ENCODE measurements at regions not wholly inside any gene's neighbourhood (a gene's known extent, or its start where the extent isn't known, plus 50 kb on each side); places are given as distances from the start of the nearest gene placed in this dataset.

DNA sequence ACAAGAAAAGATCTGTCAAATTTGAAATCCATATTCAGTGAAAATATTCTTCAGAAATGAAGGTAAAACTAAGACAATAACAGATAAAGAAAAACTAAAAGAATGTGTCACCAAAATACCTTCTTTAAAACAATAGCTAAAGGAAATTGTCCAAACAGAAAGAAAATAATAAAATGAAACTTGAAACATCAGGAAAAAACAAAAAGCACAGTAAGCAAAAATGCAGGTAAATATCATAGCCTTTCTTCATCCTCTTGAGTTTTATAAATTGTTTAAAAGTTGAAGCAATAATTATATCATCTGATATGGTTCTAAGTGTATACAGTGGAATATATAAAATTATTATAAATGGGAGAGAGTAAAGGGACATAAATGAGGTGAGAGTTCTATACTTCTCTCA, 103.8 kb upstream of the PDE1A start:
- no peak overlapping the region for H2AFZ ChIP-seq (ENCODE audit: low read length)

GRCh38 chr2:182540252-182540651, 113.4 kb upstream of the PDE1A start:
- H3K4me1 ChIP-seq (ENCODE audit: insufficient read depth, low read length, poor library complexity, severe bottlenecking) = peaks cover 13% of the 10 kb centered on the region
- H2AFZ ChIP-seq (ENCODE audit: low read length) = no peak overlapping the region
- TF ChIP-seq EZH2phosphoT487 (IDR thresholded peaks at IDR 0.05; ENCODE audit: borderline replicate concordance) = no peak
- TF ChIP-seq, protein P1, sequence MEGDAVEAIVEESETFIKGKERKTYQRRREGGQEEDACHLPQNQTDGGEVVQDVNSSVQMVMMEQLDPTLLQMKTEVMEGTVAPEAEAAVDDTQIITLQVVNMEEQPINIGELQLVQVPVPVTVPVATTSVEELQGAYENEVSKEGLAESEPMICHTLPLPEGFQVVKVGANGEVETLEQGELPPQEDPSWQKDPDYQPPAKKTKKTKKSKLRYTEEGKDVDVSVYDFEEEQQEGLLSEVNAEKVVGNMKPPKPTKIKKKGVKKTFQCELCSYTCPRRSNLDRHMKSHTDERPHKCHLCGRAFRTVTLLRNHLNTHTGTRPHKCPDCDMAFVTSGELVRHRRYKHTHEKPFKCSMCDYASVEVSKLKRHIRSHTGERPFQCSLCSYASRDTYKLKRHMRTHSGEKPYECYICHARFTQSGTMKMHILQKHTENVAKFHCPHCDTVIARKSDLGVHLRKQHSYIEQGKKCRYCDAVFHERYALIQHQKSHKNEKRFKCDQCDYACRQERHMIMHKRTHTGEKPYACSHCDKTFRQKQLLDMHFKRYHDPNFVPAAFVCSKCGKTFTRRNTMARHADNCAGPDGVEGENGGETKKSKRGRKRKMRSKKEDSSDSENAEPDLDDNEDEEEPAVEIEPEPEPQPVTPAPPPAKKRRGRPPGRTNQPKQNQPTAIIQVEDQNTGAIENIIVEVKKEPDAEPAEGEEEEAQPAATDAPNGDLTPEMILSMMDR (conservative IDR thresholded peaks at IDR 0.05; ENCODE audit: low read length) = no peak
- H3K9me3 ChIP-seq (ENCODE audit: insufficient read depth, low read depth, low read length) = no peaks in the 10 kb centered on the region
- no peaks in the 10 kb centered on the region for H3F3A ChIP-seq (ENCODE audit: low read depth)
- H4K20me1 ChIP-seq (ENCODE audit: insufficient read depth, low read length, poor library complexity, severe bottlenecking) = no peaks in the 10 kb centered on the region
- no peaks in the 10 kb centered on the region for H3K36me3 ChIP-seq (ENCODE audit: insufficient read depth, low read length)
- no peaks in the 10 kb centered on the region for H3K27me3 ChIP-seq (ENCODE audit: insufficient read depth, low read length, poor library complexity, severe bottlenecking)
- no peaks in the 10 kb centered on the region for H3K9me2 ChIP-seq (replicated peaks; ENCODE audit: low read depth, low read length)
- H3K79me2 ChIP-seq (ENCODE audit: insufficient read depth, low read length) = no peaks in the 10 kb centered on the region
- H3K4me3 ChIP-seq (ENCODE audit: low read length, poor library complexity, severe bottlenecking) = no peak overlapping the region
- H3K9ac ChIP-seq (ENCODE audit: low read depth, low read length, poor library complexity, severe bottlenecking) = no peak overlapping the region
- no peak overlapping the region for H3K4me2 ChIP-seq (ENCODE audit: low read depth, low read length, poor library complexity, severe bottlenecking)

More for the DNA sequence above, 103.8 kb upstream of the PDE1A start:
- H3K9ac ChIP-seq (ENCODE audit: low read depth, low read length, poor library complexity, severe bottlenecking) = no peak overlapping the region
- H3K4me3 ChIP-seq (ENCODE audit: low read length, poor library complexity, severe bottlenecking) = no peak overlapping the region
- H3K36me3 ChIP-seq (ENCODE audit: insufficient read depth, low read length) = no peaks in the 10 kb centered on the region
- no peaks in the 10 kb centered on the region for H3F3A ChIP-seq (ENCODE audit: low read depth)
- H3K4me1 ChIP-seq (ENCODE audit: insufficient read depth, low read length, poor library complexity, severe bottlenecking) = no peaks in the 10 kb centered on the region
- H3K4me2 ChIP-seq (ENCODE audit: low read depth, low read length, poor library complexity, severe bottlenecking) = no peak overlapping the region
- no peaks in the 10 kb centered on the region for H3K9me3 ChIP-seq (ENCODE audit: insufficient read depth, low read depth, low read length)
- no peaks in the 10 kb centered on the region for H4K20me1 ChIP-seq (ENCODE audit: insufficient read depth, low read length, poor library complexity, severe bottlenecking)
- H3K79me2 ChIP-seq (ENCODE audit: insufficient read depth, low read length) = no peaks in the 10 kb centered on the region
- no peaks in the 10 kb centered on the region for H3K9me2 ChIP-seq (replicated peaks; ENCODE audit: low read depth, low read length)
- H3K27me3 ChIP-seq (ENCODE audit: insufficient read depth, low read length, poor library complexity, severe bottlenecking) = no peaks in the 10 kb centered on the region
- TF ChIP-seq, protein P1 (conservative IDR thresholded peaks at IDR 0.05; ENCODE audit: low read length) = no peak
- no peak for TF ChIP-seq EZH2phosphoT487 (IDR thresholded peaks at IDR 0.05; ENCODE audit: borderline replicate concordance)

- H2AFZ ChIP-seq (ENCODE audit: low read length) = no peak overlapping the region
- no peaks in the 10 kb centered on the region for H3K79me2 ChIP-seq (ENCODE audit: insufficient read depth, low read length)
- H3K36me3 ChIP-seq (ENCODE audit: insufficient read depth, low read length) = no peaks in the 10 kb centered on the region
- H3K27me3 ChIP-seq (ENCODE audit: insufficient read depth, low read length, poor library complexity, severe bottlenecking) = no peaks in the 10 kb centered on the region
- H3K4me2 ChIP-seq (ENCODE audit: low read depth, low read length, poor library complexity, severe bottlenecking) = peak overlapping the region; percentile 23
- no peaks in the 10 kb centered on the region for H3F3A ChIP-seq (ENCODE audit: low read depth)
- no peak overlapping the region for H3K4me3 ChIP-seq (ENCODE audit: low read length, poor library complexity, severe bottlenecking)
- peaks cover 13% of the 10 kb centered on the region for H3K4me1 ChIP-seq (ENCODE audit: insufficient read depth, low read length, poor library complexity, severe bottlenecking)
- H3K9me3 ChIP-seq (ENCODE audit: insufficient read depth, low read depth, low read length) = no peaks in the 10 kb centered on the region
- TF ChIP-seq, protein P1 (conservative IDR thresholded peaks at IDR 0.05; ENCODE audit: low read length) = no peak
- TF ChIP-seq EZH2phosphoT487 (IDR thresholded peaks at IDR 0.05; ENCODE audit: borderline replicate concordance) = no peak
- H4K20me1 ChIP-seq (ENCODE audit: insufficient read depth, low read length, poor library complexity, severe bottlenecking) = no peaks in the 10 kb centered on the region
- H3K9ac ChIP-seq (ENCODE audit: low read depth, low read length, poor library complexity, severe bottlenecking) = no peak overlapping the region
- H3K9me2 ChIP-seq (replicated peaks; ENCODE audit: low read depth, low read length) = no peaks in the 10 kb centered on the region
Measured at GRCh38 chr2:182541268-182541667, 114.4 kb upstream of the PDE1A start.
